Neural cell (in vitro differentiated cells): ENCODE measurements at regions not wholly inside any gene's neighbourhood (a gene's known extent, or its start where the extent isn't known, plus 50 kb on each side); places are given as distances from the start of the nearest gene placed in this dataset.

Experiments used
- H2AFZ ChIP-seq: fragments of 200-600, 300-800 bp; sonication (generic), shearing (Covaris generic); 2 replicates; pipeline ENCODE4 v1.6.0; 2014; ENCODE audit warnings: low read depth, mild to moderate bottlenecking, antibody characterized with exemption, low read length, moderate library complexity
- H3F3A ChIP-seq: fragments of 200-600 bp; shearing (Covaris generic); 2 replicates; pipeline ENCODE4 v1.6.1; 2016; ENCODE audit warnings: mild to moderate bottlenecking, moderate library complexity, mixed read lengths, antibody characterized with exemption, low read length; ENCODE audit not compliant: insufficient read depth, poor library complexity, severe bottlenecking
- H3K27ac ChIP-seq: fragments of 200-600, 300-800 bp; sonication (generic), shearing (Covaris generic); 2 replicates; pipeline ENCODE4 v1.5.1; 2014; ENCODE audit warnings: mild to moderate bottlenecking, low read length, moderate library complexity
- H3K27me3 ChIP-seq: fragments of 300-800, 200-600 bp; sonication (generic), shearing (Covaris generic); 2 replicates; pipeline ENCODE4 v1.6.0; 2014; ENCODE audit warnings: mild to moderate bottlenecking, low read depth, low read length, moderate library complexity; ENCODE audit not compliant: insufficient read depth
- H3K36me3 ChIP-seq: fragments of 300-800, 200-600 bp; sonication (generic), shearing (Covaris generic); 2 replicates; pipeline ENCODE4 v1.5.1; 2014; ENCODE audit warnings: mild to moderate bottlenecking, antibody characterized with exemption, low read length, moderate library complexity; ENCODE audit not compliant: insufficient read depth
- H3K4me2 ChIP-seq: fragments of 300-800, 200-600 bp; sonication (generic), shearing (Covaris generic); 2 replicates; pipeline ENCODE4 v1.6.0; 2014; ENCODE audit warnings: mild to moderate bottlenecking, low read length
- H3K4me3 ChIP-seq: fragments of 300-800, 200-600 bp; sonication (generic), shearing (Covaris generic); 2 replicates; pipeline ENCODE4 v1.5.1; 2014; ENCODE audit warnings: mild to moderate bottlenecking, low read length, moderate library complexity
- H3K79me2 ChIP-seq: fragments of 200-600 bp; shearing (Covaris generic); replicated peaks from 2 replicates; pipeline ENCODE4 v1.6.0; 2014; ENCODE audit warnings: mild to moderate bottlenecking, low read length, moderate library complexity; ENCODE audit not compliant: insufficient read depth
- H3K9ac ChIP-seq: fragments of 300-800, 200-600 bp; sonication (generic), shearing (Covaris generic); 2 replicates; pipeline ENCODE4 v1.6.1; 2016; ENCODE audit warnings: mild to moderate bottlenecking, low read length, mixed read lengths
- H3K9me2 ChIP-seq: fragments of 200-600 bp; shearing (Covaris generic); 2 replicates; pipeline ENCODE4 v1.6.1; 2016; ENCODE audit warnings: mild to moderate bottlenecking, low read length, mixed read lengths; ENCODE audit not compliant: insufficient read depth
- H3K9me3 ChIP-seq: fragments of 200-600, 300-800 bp; sonication (generic), shearing (Covaris generic); 2 replicates; pipeline ENCODE4 v1.6.1; 2016; ENCODE audit warnings: mild to moderate bottlenecking, mixed run types, low read length, moderate library complexity, mixed read lengths
- H4K20me1 ChIP-seq: fragments of 200-600 bp; shearing (Covaris generic); 2 replicates; pipeline ENCODE4 v1.6.1; 2016; ENCODE audit warnings: mild to moderate bottlenecking, mixed run types; ENCODE audit not compliant: insufficient read depth
- CTCF ChIP-seq: fragments of 450-650 bp; IDR thresholded peaks from 2 replicates; pipeline ENCODE4 v1.5.1; 2014; ENCODE audit warnings: antibody characterized with exemption, mild to moderate bottlenecking, moderate library complexity; ENCODE audit not compliant: poor library complexity, severe bottlenecking
- EP300 ChIP-seq: fragments of 450-650 bp; conservative IDR thresholded peaks from 2 replicates; pipeline ENCODE4 v1.6.1; 2014; ENCODE audit warnings: antibody characterized with exemption, mild to moderate bottlenecking, moderate library complexity; ENCODE audit not compliant: poor library complexity, severe bottlenecking
- EZH2 ChIP-seq: fragments of 200-600, 300-800 bp; shearing (Covaris generic), sonication (generic); IDR thresholded peaks from 2 replicates; pipeline ENCODE4 v1.6.1; 2014; ENCODE audit warnings: antibody characterized with exemption, low read length, borderline replicate concordance, mild to moderate bottlenecking; ENCODE audit not compliant: insufficient read depth, poor library complexity, severe bottlenecking
- MXI1 ChIP-seq: fragments of 450-650 bp; conservative IDR thresholded peaks from 2 replicates; pipeline ENCODE4 v1.6.1; 2014; ENCODE audit warnings: antibody characterized with exemption, mild to moderate bottlenecking; ENCODE audit not compliant: poor library complexity, severe bottlenecking
- POLR2AphosphoS5 ChIP-seq: IDR thresholded peaks from 2 replicates; pipeline ENCODE4 v1.6.1; 2012
- RAD21 ChIP-seq: fragments of 450-650 bp; conservative IDR thresholded peaks from 2 replicates; pipeline ENCODE4 v1.6.1; 2014; ENCODE audit warnings: antibody characterized with exemption, mild to moderate bottlenecking, moderate library complexity
- REST ChIP-seq: IDR thresholded peaks from 2 replicates; pipeline ENCODE4 v1.6.1; 2012; ENCODE audit warnings: borderline replicate concordance
- SMC3 ChIP-seq: fragments of 450-650 bp; conservative IDR thresholded peaks from 2 replicates; pipeline ENCODE4 v1.6.1; 2014; ENCODE audit warnings: antibody characterized with exemption, mild to moderate bottlenecking, moderate library complexity; ENCODE audit not compliant: poor library complexity
- TAF1 ChIP-seq: IDR thresholded peaks from 2 replicates; pipeline ENCODE4 v1.6.1; 2012; ENCODE audit warnings: low read depth

DNA sequence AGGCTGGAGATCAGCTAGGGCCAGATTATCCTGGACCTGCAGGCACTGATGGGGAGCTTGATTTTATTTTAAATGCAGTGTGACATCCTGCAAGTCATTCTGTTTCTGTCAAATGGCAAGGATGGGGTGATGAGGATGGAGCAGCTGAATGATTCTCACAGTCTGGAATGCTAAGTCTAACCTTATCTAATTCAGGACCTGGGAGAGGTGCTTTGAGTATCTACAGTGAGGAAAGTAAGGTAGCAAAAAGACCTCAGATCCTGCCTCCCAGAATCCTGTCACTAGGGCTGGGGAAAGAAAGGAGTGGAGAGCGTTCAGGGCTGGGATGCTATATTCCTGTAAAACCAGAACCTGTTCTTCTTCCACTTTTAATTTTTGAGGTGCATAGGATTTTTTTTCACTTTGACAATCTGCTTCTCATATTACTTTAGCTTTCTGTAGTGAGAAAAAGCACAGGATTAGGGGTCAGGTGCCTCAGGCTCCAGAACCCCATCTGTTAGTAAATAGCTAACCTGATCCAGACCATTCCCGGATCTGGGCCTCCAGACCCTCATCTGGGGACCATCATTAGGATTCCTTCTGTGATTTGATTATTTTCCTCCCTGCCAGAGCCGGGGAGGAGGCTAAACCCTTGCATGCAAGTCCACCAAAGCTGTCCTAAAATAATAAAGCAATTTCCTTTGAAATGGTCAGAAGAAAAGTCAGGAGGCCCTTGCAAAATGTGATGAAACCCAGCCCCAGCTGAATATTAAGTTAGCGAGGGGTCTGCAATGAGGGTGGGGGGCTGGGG lies 54.7 kb downstream of the ASCL1 start:
- no peaks in the 10 kb centered on the region for H4K20me1 ChIP-seq
- no peaks in the 10 kb centered on the region for H3F3A ChIP-seq
- H3K9ac ChIP-seq: no peak overlapping the region
- H3K4me3 ChIP-seq: no peak overlapping the region
- H3K9me2 ChIP-seq: no peaks in the 10 kb centered on the region
- TF ChIP-seq TAF1 (no peak), SMC3 (no peak), REST (no peak), EP300 (no peak), EZH2 (no peak), POLR2AphosphoS5 (no peak)
- no peak overlapping the region for H3K27ac ChIP-seq
- no peaks in the 10 kb centered on the region for H3K27me3 ChIP-seq
- no peaks in the 10 kb centered on the region for H3K9me3 ChIP-seq
- no peaks in the 10 kb centered on the region for H3K79me2 ChIP-seq
- no peak overlapping the region for H3K4me2 ChIP-seq
- no peak overlapping the region for H2AFZ ChIP-seq
- H3K36me3 ChIP-seq: no peaks in the 10 kb centered on the region

- Histone ChIP-seq H3K9me3 (no peaks in the 10 kb centered on the region), H3K36me3 (no peaks in the 10 kb centered on the region), H3K4me3 (no peak overlapping the region), H2AFZ (no peak overlapping the region), H3K27me3 (no peaks in the 10 kb centered on the region), H4K20me1 (no peaks in the 10 kb centered on the region), H3K9ac (no peak overlapping the region), H3K4me2 (no peak overlapping the region), H3K9me2 (no peaks in the 10 kb centered on the region), H3K27ac (no peak overlapping the region), H3F3A (no peaks in the 10 kb centered on the region), H3K79me2 (no peaks in the 10 kb centered on the region)
- TF ChIP-seq EP300 (no peak), POLR2AphosphoS5 (no peak), TAF1 (no peak), SMC3 (no peak), REST (no peak), RAD21 (no peak), MXI1 (no peak), CTCF (no peak), EZH2 (no peak)
Measured at GRCh38 chr12:103012884-103013283, 55.4 kb downstream of the ASCL1 start.
